Glomerular visceral epithelial cell (primary cell): ENCODE measurements at regions not wholly inside any gene's neighbourhood (a gene's known extent, or its start where the extent isn't known, plus 50 kb on each side); places are given as distances from the start of the nearest gene placed in this dataset.
A peak's percentile ranks its signal among the peaks of the same experiment; 100 is the strongest.
"Not testable (repeated sequence)": the region's sequence is repeated elsewhere in the genome, so short reads cannot be mapped to it uniquely, and the experiment has no call there.

ENCODE experiments used
- DNase-seq: peaks from one replicate; pipeline ENCODE4 v3.0.0-alpha.2; 2016; ENCODE audit errors: extremely low spot score

DNA sequence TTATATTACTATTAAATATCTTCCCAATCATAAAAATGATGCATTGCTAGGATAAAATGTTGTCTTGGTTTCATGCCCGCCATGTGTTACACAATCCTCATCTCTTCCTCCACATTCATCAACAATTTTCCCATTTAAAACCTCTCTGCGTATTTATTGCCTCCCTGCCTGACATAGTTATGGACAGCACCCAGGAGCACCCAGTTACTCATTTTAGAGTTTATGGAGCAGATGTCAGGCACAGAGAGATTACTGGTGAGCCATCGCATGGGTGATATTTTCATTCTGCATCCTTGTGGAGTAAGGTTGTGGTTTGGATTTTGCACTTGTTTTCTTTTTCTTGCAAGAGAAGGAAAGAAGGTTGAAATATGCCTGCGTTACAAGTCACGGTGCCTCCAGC is 116.7 kb upstream of the NPAS2 start:
- no peak for DNase-seq

DNA sequence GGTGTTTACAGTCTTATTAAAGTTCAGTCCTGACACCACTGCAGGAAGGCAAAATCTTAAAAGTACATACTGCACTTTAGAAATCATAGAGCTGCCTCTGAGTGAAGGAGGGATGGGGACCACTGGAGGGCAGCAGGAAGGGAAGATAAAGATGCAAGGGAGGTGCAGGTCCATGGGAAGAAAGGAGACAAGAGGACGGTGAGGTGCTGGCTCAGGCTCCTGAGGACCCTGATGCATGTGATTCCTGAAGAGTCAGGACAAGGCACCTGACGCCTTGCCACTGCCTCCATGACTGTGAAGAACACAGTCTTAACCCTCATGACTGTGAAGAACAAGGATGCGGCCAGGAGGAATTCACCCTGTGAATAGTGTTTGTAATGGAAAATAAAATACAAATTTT is 116.2 kb upstream of the NPAS2 start:
- DNase-seq, result no peak

DNA sequence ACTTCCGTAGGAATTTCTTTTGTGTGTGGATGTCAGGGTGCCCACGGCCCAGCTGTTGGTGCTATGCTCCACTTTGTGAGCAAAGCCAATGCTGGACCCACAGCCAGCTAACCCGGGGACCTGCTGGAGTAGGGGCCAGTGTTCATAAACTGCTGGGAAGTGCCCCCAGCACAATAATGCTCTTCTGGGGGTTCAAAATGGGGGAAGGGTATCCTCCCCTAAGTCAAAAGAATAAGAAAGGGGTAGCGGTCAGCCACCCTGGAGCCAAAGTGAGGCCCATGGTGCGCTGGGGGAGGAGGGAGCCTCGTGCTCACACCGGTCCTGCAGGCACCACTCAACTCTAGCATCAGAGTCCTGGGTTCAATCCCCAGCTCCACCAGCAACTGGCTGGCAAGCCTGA is 115.8 kb upstream of the NPAS2 start:
- no peak for DNase-seq

DNA sequence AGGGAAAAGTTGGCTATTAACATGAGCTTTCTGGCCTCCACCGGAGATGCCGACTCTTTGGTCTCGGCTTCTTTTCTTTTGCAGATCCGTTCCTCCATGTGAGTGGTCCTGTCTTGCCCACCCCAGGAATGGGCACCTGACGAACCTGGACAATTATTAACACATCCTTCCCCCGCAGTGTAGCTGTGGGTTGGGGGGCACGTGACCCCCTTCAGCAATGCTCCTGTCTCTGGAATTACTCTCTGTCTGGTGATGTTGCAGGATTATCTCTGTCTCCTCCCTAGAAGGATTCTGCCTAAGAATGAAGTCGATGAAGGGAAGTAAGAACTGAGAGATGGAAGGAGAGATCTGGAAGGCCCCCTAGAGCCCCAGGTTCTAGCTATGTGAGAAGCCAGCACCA is 115.2 kb upstream of the NPAS2 start:
- no peak for DNase-seq

DNA sequence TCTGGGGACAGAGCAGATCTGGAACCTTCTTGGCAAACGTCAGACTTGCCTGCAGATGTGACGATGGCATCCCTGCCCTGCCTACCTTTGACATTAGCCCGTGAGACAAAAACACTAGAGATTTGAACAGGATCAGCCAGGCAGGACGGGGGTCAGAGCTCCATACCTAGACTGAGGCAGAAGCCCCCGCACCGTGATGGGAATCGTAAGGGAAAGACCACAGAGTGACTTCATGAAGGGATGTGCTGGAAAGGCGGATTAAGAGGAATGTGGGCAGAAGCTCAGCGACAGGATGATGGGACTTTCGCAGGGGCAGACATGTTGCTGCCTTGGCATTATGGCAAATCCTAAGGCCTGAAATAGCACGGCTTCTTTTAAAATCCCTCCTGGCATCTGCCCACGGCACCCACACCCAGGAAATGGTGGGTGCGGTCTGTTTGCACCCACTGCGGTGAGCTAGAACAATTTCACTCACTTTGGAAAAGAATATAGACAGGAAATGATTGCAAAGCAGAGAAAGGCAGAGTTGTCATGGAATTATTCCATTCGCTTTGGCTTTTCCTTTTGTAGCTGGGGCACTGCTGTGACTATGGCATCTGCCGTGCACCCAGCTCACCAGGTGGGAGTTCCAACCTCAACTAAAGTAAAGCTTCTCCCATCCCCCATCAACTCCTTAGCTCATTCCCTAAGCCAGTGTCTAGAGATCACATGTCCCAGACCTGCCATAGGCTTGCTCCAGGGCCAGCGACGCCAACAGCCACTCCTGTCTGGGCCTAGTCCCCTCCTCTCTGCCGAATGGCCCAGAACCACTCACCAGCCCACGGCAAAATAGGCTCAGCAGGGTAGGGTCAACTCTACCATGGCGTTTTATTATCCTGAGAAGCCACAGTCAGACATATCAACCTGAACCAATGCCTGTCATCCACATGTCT is 112.7 kb upstream of the NPAS2 start:
- DNase-seq, result no peak

DNA sequence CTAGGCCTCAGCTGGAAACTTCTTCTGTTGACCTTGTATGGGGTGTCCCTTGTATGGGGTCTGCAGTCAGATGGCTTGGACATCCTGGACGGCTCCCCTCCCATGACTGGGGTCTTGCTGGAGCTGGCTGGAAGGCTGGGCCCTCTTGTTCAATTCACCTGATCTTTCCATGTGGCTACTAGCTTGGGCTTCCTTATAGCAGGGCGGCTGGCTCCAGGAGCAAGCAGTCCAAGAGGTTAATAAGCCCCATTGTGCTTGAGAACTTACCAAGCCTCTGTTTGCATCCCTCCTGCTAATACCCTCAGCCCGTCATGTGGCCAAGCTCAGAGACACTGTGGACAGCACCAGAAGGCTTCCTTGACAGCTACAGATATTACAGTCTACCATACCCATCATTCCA is 111.6 kb upstream of the NPAS2 start:
- DNase-seq, result no peak

DNA sequence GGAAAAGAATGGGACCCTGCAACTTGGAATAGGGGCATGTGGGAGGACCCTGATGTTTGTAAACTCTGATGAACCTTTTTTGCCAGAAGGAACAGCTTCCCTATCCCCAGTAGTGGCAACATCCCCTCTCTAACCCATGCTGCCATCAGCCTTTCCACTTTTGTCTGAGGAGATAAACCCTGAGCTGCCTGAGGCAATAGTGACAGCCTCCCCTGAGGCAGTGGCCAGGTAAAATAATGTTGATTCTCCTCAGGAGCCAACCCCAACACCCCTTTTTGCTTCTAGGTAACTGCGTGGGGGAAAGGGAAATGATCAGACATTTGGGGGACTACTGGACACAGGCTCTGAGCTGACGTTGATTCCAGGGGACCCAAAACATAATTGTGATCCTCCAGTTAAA is 106.8 kb upstream of the NPAS2 start:
- DNase-seq, result no peak

DNA sequence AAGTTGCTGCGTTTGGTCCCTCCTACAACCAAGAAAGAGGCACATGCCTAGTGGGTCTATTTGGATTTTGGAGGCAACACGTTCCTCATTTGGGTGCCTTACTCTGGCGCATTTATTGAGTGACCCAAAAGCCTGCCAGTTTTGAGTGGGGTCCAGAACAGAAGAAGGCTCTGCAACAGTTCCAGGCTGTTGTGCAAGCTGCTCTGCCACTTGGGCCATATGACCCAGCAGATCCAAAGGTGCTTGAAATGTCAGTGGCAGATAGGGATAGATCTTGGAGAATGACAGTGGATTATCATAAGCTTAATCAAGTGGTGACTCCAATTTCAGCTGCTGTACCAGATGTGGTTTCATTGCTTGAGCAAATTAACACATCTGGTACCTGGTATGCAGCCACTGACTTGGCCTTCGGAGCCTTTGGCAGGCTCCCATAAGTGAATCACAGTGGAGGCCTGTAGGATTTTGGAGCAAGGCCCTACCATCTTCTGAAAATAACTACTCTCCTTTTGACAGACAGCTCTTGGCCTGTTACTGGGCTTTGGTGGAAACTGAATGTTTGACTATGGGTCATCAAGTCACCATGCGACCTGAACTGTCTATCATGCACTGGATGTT is 105.4 kb upstream of the NPAS2 start:
- not testable (repeated sequence) for DNase-seq

DNA sequence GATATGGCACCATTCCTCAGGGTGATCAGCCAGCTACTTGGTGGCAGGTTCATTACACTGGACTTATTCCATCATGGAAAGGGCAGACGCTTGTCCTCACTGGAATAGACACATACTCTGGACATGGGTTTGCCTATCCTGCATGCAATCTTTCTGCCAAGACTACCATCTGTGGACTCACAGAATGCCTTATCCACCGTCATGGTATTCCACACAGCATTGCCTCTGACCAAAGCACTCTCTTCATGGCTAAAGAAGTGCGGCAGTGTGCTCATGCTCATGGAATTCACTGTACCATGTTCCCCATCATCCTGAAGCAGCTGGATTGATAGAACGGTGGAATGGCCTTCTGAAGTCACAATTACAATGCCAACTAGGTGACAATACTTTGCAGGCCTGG is 104.1 kb upstream of the NPAS2 start:
- not testable (repeated sequence) for DNase-seq

DNA sequence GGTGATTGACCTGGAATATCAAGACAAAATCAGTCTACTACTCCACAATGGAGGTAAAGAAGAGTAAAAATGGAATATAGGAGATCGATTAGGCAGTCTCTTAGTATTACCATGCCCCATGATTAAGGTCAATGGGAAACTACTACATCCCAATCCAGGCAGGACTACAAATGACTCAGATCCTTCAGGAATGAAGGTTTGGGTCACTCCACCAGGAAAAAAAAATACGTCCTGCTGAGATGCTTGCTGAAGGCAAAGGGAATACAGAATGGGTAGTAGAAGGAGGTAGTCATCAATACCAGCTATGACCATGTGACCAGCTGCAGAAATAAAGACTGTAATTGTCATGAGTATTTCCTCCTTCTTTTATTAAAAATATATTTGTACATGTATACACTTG is 103.4 kb upstream of the NPAS2 start:
- DNase-seq, result no peak

DNA sequence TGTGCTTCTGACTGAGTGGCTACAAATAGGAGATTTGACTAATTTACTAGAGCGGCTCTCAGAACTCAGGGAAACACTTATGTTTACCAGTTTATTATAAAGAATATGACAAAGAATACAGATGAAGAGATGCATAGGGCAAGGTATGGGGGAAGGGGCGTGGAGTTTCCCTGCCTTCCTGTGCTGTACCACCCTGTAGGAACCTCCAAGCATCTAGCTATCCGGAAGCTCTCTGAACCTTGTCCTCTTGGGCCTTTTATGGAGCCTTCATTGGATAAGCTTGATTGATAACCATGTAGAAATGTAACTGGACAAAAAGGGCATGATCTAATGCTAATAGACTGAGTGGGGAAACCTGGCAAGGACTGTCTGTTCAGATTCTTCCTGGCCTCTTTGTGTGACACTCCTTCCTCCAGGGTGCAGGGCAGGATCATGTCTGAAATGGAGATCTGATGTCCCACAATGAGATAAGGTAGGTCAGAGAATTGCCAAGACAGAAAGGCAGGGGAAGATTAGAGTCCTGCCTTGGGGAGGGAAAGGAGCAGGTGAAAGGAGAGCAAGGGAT is 101.8 kb upstream of the NPAS2 start:
- DNase-seq, result no peak

DNA sequence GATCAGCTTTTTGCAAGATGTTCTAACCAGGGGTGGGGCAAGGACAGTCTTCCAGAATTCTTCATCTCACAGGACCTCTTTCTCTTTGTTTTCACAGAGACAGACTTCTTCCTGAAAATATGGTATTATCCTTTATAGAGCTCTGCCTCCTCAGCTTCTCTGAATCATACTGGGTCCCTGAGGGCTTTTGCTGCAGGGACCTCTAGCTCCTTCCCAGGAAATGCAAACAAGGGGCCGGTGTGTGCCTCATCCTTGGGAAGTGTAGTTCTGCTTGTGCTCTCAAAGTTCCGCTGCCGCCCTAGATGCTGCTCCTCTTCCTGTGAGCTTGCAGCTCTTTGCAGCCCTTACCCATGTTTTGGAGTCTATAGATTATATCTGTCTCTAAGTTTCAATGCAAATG is 99.5 kb upstream of the NPAS2 start:
- no peak for DNase-seq

DNA sequence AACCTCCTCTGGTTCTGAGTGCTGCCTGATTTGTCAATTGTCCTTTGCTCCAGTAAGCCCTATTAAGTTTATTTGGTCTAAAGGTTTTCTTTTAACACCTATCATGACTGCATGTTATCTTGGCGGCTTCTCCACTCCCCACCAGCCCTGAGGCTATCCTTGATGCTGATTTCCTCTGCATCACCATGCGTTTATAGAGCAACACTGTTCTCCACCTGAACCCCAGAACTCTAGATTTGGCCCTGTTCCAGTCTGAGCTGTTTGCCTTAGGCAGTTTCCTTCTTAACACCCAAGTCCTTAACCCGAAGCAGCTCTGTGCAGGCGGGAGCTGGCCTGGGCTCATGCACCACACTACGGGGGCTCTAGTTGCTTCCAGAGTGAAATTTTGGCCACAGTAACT is 98.2 kb upstream of the NPAS2 start:
- DNase-seq, result no peak

DNA sequence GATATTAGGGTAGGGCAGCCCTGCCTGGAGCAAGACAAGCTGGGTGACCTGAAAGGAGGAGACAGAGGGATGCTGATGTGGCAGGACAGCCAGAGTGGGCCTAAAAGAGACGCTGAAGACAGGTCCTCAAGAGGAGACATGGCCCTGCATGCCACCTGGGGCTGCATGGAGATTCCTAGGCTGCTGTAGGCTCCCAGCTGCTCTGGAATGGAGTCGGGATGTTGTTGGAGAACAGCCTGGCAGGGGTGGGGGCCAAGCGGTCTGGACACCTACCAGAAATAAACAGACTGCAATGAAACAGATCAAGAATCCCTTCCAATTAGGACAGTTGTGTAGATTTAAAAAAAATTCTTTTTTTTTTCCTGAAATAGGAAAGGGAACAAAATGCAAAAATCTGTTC is 97.8 kb upstream of the NPAS2 start:
- no peak for DNase-seq

DNA sequence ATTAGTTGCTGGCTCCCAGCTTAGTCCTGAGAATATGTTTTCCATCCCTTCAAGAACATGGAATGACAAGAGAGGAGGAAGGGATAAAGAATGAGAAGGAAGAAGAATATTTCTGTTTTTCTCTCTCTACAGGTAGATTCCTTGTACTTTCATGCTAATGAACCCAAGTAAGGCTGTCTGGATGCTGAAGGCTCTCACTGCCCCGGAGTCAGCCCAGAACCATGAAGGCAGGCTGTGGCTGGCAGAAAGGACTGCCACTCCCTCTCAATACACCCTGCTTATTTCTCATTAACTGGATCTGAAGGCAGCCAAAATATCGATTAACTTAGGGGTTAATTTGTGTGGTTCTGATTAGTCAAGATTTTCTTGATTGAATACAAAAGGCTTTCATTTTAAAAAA is 93.1 kb upstream of the NPAS2 start:
- no peak for DNase-seq

DNA sequence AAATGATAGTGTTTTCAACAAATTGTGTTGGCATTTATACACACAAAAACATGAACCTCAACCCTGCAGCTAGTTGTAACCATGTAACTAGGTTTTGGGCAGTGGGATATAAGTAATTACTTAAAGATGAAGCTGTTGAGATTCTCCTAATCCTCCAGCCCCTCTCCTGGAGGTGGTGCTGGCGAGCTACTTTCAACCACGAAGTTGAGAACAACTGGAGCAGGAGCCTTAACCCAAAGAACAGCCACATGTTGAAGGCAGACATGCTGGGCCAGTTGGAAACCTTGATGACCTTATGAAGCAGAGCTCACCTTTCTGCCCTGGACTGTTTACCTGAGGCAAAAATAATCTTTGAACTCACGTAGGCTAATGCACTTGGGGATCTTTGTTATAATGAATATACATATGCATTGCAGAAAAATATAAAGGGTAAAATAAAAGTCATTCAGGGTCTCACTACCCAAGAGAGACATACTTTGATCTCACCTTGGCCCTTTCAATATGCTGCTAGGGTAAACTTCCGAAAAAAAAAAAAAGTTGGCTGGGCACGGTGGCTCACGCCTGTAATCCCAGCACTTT is 89.6 kb upstream of the NPAS2 start:
- peak; percentile 71 for DNase-seq

DNA sequence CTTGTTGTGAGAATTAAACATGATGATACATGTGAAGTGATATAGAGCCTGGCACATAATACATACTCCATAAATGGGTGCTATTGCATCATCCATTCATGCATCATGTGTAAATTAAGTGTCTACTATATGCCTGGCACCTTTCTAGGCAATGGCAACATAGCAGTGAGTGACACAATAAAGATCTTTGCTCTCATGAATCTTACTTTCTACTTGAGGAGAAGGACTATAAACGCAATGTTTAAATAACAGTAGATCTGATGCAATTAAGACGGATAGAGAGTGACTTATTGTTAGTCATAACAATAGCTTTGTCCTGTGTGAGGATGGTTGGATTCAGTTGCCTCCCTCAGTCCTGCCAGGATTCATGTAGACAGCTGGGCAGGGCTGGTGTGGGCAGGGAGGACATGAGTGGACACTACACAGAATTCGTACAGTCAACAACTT is 88.4 kb upstream of the NPAS2 start:
- DNase-seq, result no peak

DNA sequence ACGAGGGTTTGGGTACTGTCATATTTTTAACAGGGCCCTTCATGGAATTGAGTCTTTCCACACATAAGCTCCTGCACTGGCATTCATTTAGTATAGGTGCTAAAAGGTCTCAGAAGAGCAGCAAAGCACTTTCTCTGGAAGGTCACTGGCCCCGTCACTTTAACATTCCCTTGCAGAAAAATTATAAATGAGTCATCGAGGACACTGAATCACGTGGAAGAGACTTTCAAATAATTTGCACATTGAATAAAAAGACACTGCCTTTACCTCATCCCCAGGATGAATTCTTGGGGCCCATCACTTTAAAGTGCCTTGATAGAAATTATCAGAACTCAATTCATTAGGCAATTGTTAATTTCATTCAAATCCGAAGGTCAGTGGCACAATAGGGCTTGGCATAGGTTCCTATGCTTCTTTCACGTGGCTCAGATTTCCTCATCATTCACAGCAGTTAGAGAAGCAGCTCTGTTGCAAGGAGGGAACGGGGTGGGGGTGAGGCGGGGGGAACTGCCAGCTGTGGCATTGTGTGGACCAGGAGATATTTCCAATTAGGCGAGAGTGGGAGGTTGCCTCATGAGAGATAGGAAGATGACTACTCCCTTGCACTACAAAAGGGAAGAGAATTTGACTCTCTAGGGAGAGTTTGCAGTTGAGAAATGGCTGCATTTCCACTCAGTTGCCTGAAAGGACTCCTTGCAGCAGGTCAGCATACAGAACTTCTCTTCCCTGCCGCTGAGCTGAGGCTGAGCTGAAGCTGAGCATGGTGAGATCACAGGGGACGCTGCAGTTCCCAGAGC is 86.3 kb upstream of the NPAS2 start:
- DNase-seq, result peak; percentile 33

DNA sequence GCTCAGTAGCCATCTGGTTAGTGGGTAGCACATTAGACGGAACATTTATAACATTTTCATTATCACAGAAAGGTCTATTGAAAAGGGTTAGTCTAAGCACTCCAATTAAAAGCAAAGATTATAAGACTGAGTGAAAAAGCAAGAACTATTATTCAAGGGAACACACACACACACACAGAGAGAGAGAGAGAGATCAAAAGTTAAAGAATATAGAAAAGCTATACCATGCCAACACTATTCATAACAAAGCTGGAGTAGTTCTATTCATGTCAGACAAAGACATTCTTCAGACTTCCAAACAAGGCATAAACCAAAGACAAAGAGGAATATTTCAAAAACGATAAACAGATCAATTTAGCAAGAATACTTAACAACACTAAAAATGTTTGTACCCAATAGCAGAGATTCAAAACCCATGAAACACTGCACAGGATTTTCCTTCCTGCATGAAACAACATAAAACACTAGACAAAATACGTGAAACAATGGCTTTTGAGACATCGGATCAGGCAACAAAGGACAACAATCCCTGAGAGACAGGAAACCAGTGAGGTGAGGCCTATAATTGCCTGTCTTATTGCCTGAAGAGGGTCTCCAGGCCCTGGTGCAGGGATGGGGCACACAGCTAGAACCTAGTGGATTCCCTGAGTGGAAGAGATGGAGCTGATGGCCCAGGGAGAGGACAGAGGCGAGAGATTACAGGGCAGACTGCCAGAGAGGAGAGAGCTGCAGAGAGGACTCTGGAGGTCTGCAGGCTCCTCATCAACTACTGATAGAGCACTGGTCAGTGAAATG is 83.6 kb upstream of the NPAS2 start:
- no peak for DNase-seq

DNA sequence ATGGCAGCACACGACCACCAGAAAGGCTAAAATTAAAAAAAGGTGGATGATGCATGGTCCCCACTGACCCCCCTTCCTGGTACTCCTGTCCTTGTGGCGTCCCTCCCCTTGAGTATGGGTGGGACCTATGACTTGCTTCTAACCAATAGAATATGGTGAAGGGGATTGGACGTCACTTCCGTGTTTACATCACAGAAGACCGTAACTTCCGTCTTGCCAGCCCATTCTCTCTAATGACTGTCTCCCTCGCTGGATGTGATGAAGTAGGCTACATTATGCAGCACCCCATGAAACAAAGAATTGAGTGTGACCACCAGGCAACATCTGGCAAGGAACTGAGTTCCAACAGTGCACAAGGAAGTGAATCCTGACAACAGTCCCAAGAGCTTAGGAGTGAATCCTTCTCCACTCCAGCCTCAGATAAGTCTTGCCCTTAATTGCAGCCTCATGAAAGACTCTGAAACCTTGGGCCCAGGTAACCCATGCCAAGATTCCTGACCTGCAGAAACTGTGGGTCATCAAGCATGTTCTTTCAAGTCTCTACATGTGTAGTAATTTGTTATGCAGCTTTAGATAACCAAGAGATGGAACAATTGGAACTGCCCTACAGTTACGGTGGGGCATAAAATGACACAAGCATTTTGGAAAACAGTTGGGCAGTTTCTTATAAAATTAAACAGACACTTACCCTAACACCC is 80.1 kb upstream of the NPAS2 start:
- no peak for DNase-seq
